Ovary (tissue), 3 donors: ENCODE measurements at regions not wholly inside any gene's neighbourhood (a gene's known extent, or its start where the extent isn't known, plus 50 kb on each side); places are given as distances from the start of the nearest gene placed in this dataset.

Experiments used
- CTCF ChIP-seq, 3 donors: fragments of 450-650 bp in 2 of 3; fragments of 200-600 bp in 1 of 3; IDR thresholded peaks; one replicate each; pipeline versions ENCODE4 v1.5.1 to v1.8.0; 2016 to 2022; ENCODE audit warnings: antibody characterized with exemption in 3 of 3, mild to moderate bottlenecking in 1 of 3
- EP300 ChIP-seq: sonication (generic); formaldehyde crosslinking; IDR thresholded peaks from one replicate; pipeline ENCODE4 v1.6.1; 2017; ENCODE audit warnings: antibody characterized with exemption
- POLR2A ChIP-seq: fragments of 450-650 bp; IDR thresholded peaks from one replicate; pipeline ENCODE4 v1.6.1; 2017; ENCODE audit warnings: antibody characterized with exemption, mild to moderate bottlenecking, moderate library complexity
- donor health status: DM: no; HTN: no; CAD: no.

GRCh38 chr1:192958871-192959270 is 100.3 kb downstream of the UCHL5 start:
- TF ChIP-seq CTCF (IDR thresholded peaks at IDR 0.05) (no peak), POLR2A (no peak), EP300 (no peak)
